SK-N-SH treated with all-trans-retinoic acid at 6 μM for 48 hours (cell line): ENCODE measurements at regions not wholly inside any gene's neighbourhood (a gene's known extent, or its start where the extent isn't known, plus 50 kb on each side); places are given as distances from the start of the nearest gene placed in this dataset.

Experiments
- ATAC-seq: fragments of 200-7000 bp; cut with Tn5 transposase; 3 replicates; pipeline ENCODE4 v1.9.1; 2020; ENCODE audit warnings: mild to moderate bottlenecking, moderate library complexity
- ARNTL ChIP-seq: fragments of 450-650 bp; formaldehyde crosslinking; IDR thresholded peaks from 2 replicates; pipeline ENCODE4 v1.5.0; 2020; ENCODE audit warnings: low read depth, mild to moderate bottlenecking, moderate library complexity, borderline replicate concordance
- BACH2 ChIP-seq: fragments of 250-450 bp; sonication (Bioruptor Pico); IDR thresholded peaks from 2 replicates; pipeline ENCODE4 v1.9.0; 2021; ENCODE audit warnings: mild to moderate bottlenecking, borderline replicate concordance
- CSDC2 ChIP-seq: fragments of 250-450 bp; sonication (Bioruptor Pico); IDR thresholded peaks from 2 replicates; pipeline ENCODE4 v1.5.0; 2020; ENCODE audit warnings: mild to moderate bottlenecking, moderate library complexity
- ESRRG ChIP-seq: fragments of 250-450 bp; sonication (Bioruptor Pico); IDR thresholded peaks from 2 replicates; pipeline ENCODE4 v1.6.1; 2021; ENCODE audit warnings: mild to moderate bottlenecking
- GLIS3 ChIP-seq: fragments of 250-450 bp; sonication (Bioruptor Pico); IDR thresholded peaks from 2 replicates; pipeline ENCODE4 v1.5.0; 2020; ENCODE audit warnings: mild to moderate bottlenecking, moderate library complexity
- ISL1 ChIP-seq: fragments of 250-450 bp; sonication (Bioruptor Pico); IDR thresholded peaks from 2 replicates; pipeline ENCODE4 v2.1.2; 2022; ENCODE audit warnings: mild to moderate bottlenecking, moderate library complexity
- OSR1 ChIP-seq: fragments of 250-450 bp; sonication (Bioruptor Pico); IDR thresholded peaks from 2 replicates; pipeline ENCODE4 v1.8.0; 2022; ENCODE audit warnings: moderate library complexity, mild to moderate bottlenecking, inconsistent platforms
- PPARA ChIP-seq: fragments of 250-450 bp; sonication (Bioruptor Pico); IDR thresholded peaks from 2 replicates; pipeline ENCODE4 v1.5.0; 2020; ENCODE audit warnings: mild to moderate bottlenecking, borderline replicate concordance
- RARB ChIP-seq: fragments of 250-450 bp; sonication (Bioruptor Pico); IDR thresholded peaks from 2 replicates; pipeline ENCODE4 v1.8.0; 2021; ENCODE audit warnings: mild to moderate bottlenecking, moderate library complexity
- SNAI2 ChIP-seq: fragments of 250-450 bp; sonication (Bioruptor Pico); IDR thresholded peaks from 2 replicates; pipeline ENCODE4 v1.5.0; 2020; ENCODE audit warnings: mild to moderate bottlenecking, moderate library complexity
- TCF4 ChIP-seq: fragments of 250-450 bp; sonication (Bioruptor Pico); IDR thresholded peaks from 2 replicates; pipeline ENCODE4 v1.8.0; 2021; ENCODE audit warnings: mild to moderate bottlenecking, moderate library complexity, borderline replicate concordance
- TOX ChIP-seq: fragments of 250-450 bp; sonication (Bioruptor Pico); IDR thresholded peaks from 2 replicates; pipeline ENCODE4 v1.8.0; 2021; ENCODE audit warnings: mild to moderate bottlenecking, moderate library complexity, borderline replicate concordance
- ZC3H10 ChIP-seq: fragments of 250-450 bp; sonication (Bioruptor Pico); IDR thresholded peaks from 2 replicates; pipeline ENCODE4 v1.5.1; 2021; ENCODE audit warnings: mild to moderate bottlenecking, moderate library complexity
- ZFP3 ChIP-seq: fragments of 250-450 bp; sonication (Bioruptor Pico); IDR thresholded peaks from 2 replicates; pipeline ENCODE4 v1.5.0; 2020; ENCODE audit warnings: mild to moderate bottlenecking, moderate library complexity
- ZFP30 ChIP-seq: fragments of 450-650 bp; formaldehyde crosslinking; IDR thresholded peaks from 2 replicates; pipeline ENCODE4 v1.5.0; 2022; ENCODE audit warnings: mild to moderate bottlenecking, moderate library complexity
- ZNF565 ChIP-seq: fragments of 450-650 bp; formaldehyde crosslinking; conservative IDR thresholded peaks from 2 replicates; pipeline ENCODE4 v1.5.0; 2020; ENCODE audit warnings: low read depth, mild to moderate bottlenecking, moderate library complexity
- ZNF70 ChIP-seq: fragments of 450-650 bp; formaldehyde crosslinking; IDR thresholded peaks from 2 replicates; pipeline ENCODE4 v1.5.0; 2020; ENCODE audit warnings: mild to moderate bottlenecking, moderate library complexity
- ZNF8 ChIP-seq: fragments of 450-650 bp; formaldehyde crosslinking; IDR thresholded peaks from 2 replicates; pipeline ENCODE4 v1.5.0; 2020; ENCODE audit warnings: mild to moderate bottlenecking, moderate library complexity
- TF ChIP-seq, protein P1 (sequence below): fragments of 250-450 bp; sonication (Bioruptor Pico); IDR thresholded peaks from 2 replicates; pipeline ENCODE4 v1.5.1; 2021; ENCODE audit warnings: mild to moderate bottlenecking, moderate library complexity
- TF ChIP-seq, protein P2 (sequence below): fragments of 250-450 bp; sonication (Bioruptor Pico); IDR thresholded peaks from 2 replicates; pipeline ENCODE4 v1.8.0; 2021; ENCODE audit warnings: low read depth, mild to moderate bottlenecking, moderate library complexity, borderline replicate concordance
- TF ChIP-seq, protein P3 (sequence below): fragments of 250-450 bp; sonication (Bioruptor Pico); IDR thresholded peaks from 2 replicates; pipeline ENCODE4 v1.5.0; 2020; ENCODE audit warnings: mild to moderate bottlenecking, moderate library complexity
- TF ChIP-seq, protein P4 (sequence below): fragments of 250-450 bp; sonication (Bioruptor Pico); IDR thresholded peaks from 2 replicates; pipeline ENCODE4 v1.8.0; 2020; ENCODE audit warnings: mild to moderate bottlenecking, moderate library complexity, borderline replicate concordance
- TF ChIP-seq, protein P5 (sequence below): fragments of 250-450 bp; sonication (Bioruptor Pico); IDR thresholded peaks from 2 replicates; pipeline ENCODE4 v1.5.1; 2020; ENCODE audit warnings: low read depth, mild to moderate bottlenecking, moderate library complexity

DNA sequence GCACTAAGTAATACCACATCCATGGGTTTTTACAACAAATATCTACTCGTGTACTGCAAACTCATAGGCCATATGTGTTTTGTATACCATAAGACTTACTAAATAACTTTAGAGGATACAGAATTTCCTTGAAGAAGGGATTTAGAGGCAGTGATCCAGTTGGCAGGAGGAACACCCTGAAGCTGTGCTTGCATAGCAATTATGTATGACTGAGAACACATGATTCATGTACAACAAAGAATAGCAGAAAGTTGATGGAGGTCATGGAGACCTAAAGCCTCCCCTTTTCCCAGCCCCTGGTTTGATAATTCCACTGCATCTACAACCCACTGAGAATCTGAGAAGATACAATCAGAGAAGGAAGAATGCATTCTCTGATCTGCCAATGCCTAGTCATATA lies 83.8 kb upstream of the PMFBP1 start:
- ATAC-seq, result no peak
- TF ChIP-seq ZNF565 (CRISPR knock-in tag), result no peak
- no peak for TF ChIP-seq ZNF8 (CRISPR knock-in tag)
- TF ChIP-seq OSR1 (CRISPR knock-in tag), result no peak
- no peak for TF ChIP-seq ESRRG (CRISPR knock-in tag)
- no peak for TF ChIP-seq CSDC2 (CRISPR knock-in tag)
- no peak for TF ChIP-seq PPARA (CRISPR knock-in tag)
- TF ChIP-seq TCF4, result no peak
- TF ChIP-seq, protein P1, sequence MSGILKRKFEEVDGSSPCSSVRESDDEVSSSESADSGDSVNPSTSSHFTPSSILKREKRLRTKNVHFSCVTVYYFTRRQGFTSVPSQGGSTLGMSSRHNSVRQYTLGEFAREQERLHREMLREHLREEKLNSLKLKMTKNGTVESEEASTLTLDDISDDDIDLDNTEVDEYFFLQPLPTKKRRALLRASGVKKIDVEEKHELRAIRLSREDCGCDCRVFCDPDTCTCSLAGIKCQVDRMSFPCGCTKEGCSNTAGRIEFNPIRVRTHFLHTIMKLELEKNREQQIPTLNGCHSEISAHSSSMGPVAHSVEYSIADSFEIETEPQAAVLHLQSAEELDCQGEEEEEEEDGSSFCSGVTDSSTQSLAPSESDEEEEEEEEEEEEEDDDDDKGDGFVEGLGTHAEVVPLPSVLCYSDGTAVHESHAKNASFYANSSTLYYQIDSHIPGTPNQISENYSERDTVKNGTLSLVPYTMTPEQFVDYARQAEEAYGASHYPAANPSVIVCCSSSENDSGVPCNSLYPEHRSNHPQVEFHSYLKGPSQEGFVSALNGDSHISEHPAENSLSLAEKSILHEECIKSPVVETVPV, result no peak
- TF ChIP-seq ZFP30, result no peak
- no peak for TF ChIP-seq SNAI2
- TF ChIP-seq GLIS3 (CRISPR knock-in tag), result no peak
- TF ChIP-seq, protein P2, sequence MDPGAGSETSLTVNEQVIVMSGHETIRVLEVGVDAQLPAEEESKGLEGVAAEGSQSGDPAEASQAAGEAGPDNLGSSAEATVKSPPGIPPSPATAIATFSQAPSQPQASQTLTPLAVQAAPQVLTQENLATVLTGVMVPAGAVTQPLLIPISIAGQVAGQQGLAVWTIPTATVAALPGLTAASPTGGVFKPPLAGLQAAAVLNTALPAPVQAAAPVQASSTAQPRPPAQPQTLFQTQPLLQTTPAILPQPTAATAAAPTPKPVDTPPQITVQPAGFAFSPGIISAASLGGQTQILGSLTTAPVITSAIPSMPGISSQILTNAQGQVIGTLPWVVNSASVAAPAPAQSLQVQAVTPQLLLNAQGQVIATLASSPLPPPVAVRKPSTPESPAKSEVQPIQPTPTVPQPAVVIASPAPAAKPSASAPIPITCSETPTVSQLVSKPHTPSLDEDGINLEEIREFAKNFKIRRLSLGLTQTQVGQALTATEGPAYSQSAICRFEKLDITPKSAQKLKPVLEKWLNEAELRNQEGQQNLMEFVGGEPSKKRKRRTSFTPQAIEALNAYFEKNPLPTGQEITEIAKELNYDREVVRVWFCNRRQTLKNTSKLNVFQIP (CRISPR knock-in tag), result no peak
- TF ChIP-seq ISL1 (CRISPR knock-in tag), result no peak
- TF ChIP-seq TOX (CRISPR knock-in tag), result no peak
- TF ChIP-seq, protein P3, sequence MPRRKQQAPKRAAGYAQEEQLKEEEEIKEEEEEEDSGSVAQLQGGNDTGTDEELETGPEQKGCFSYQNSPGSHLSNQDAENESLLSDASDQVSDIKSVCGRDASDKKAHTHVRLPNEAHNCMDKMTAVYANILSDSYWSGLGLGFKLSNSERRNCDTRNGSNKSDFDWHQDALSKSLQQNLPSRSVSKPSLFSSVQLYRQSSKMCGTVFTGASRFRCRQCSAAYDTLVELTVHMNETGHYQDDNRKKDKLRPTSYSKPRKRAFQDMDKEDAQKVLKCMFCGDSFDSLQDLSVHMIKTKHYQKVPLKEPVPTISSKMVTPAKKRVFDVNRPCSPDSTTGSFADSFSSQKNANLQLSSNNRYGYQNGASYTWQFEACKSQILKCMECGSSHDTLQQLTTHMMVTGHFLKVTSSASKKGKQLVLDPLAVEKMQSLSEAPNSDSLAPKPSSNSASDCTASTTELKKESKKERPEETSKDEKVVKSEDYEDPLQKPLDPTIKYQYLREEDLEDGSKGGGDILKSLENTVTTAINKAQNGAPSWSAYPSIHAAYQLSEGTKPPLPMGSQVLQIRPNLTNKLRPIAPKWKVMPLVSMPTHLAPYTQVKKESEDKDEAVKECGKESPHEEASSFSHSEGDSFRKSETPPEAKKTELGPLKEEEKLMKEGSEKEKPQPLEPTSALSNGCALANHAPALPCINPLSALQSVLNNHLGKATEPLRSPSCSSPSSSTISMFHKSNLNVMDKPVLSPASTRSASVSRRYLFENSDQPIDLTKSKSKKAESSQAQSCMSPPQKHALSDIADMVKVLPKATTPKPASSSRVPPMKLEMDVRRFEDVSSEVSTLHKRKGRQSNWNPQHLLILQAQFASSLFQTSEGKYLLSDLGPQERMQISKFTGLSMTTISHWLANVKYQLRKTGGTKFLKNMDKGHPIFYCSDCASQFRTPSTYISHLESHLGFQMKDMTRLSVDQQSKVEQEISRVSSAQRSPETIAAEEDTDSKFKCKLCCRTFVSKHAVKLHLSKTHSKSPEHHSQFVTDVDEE (CRISPR knock-in tag), result no peak
- TF ChIP-seq ARNTL (CRISPR knock-in tag), result no peak

DNA sequence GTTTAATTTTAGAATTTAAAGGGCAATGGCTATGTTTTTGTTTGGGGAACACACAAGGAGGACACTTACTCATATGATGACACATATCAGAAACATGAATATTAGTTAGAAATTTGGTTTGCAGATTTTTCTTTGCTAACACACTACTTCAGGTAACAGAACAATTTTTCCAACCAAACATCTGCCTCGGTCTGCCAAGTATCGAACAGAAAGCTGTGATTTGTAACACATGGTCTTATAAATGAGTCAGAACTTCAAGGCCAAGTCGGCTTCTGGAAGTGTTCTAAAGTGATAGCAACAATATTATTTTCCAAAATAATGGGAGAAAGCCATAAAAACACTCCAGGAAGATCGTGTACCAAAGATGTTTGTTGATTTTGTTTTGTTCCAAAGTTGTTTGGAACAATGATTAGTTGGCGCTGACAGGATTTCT lies 75.9 kb upstream of the PMFBP1 start:
- peak; percentile 48 for ATAC-seq
- TF ChIP-seq PPARA (CRISPR knock-in tag), result no peak
- TF ChIP-seq TCF4, result no peak
- TF ChIP-seq ZNF8 (CRISPR knock-in tag), result no peak
- TF ChIP-seq BACH2, result no peak
- no peak for TF ChIP-seq ZNF565 (CRISPR knock-in tag)
- no peak for TF ChIP-seq SNAI2
- no peak for TF ChIP-seq OSR1 (CRISPR knock-in tag)
- TF ChIP-seq ISL1 (CRISPR knock-in tag), result no peak

DNA sequence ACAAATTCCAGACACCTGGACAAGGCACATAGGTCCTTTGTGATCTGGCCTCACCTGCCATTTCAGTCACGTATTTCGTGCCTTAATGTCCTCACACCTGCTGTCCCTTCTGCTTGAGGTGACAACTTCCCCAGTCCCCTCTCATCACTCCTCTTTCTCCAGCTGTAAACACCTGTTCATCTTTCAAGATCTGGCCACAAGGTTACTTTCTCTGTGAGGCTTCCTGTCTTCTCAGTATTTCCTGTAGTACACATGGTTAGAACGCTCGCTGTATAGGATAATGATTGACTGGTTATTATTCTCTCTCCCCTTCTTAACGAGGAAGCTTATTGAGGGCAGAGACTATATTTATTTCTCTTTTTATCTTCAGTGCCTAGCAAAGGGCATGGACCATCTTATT lies 74.5 kb upstream of the PMFBP1 start:
- ATAC-seq, result no peak
- TF ChIP-seq ZC3H10 (CRISPR knock-in tag), result no peak
- no peak for TF ChIP-seq SNAI2
- TF ChIP-seq, protein P3 (CRISPR knock-in tag), result no peak
- no peak for TF ChIP-seq ZNF70 (CRISPR knock-in tag)
- TF ChIP-seq, protein P4, sequence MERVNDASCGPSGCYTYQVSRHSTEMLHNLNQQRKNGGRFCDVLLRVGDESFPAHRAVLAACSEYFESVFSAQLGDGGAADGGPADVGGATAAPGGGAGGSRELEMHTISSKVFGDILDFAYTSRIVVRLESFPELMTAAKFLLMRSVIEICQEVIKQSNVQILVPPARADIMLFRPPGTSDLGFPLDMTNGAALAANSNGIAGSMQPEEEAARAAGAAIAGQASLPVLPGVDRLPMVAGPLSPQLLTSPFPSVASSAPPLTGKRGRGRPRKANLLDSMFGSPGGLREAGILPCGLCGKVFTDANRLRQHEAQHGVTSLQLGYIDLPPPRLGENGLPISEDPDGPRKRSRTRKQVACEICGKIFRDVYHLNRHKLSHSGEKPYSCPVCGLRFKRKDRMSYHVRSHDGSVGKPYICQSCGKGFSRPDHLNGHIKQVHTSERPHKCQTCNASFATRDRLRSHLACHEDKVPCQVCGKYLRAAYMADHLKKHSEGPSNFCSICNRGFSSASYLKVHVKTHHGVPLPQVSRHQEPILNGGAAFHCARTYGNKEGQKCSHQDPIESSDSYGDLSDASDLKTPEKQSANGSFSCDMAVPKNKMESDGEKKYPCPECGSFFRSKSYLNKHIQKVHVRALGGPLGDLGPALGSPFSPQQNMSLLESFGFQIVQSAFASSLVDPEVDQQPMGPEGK, result no peak
- TF ChIP-seq BACH2, result no peak
- TF ChIP-seq PPARA (CRISPR knock-in tag), result no peak
- no peak for TF ChIP-seq TOX (CRISPR knock-in tag)
- TF ChIP-seq, protein P5, sequence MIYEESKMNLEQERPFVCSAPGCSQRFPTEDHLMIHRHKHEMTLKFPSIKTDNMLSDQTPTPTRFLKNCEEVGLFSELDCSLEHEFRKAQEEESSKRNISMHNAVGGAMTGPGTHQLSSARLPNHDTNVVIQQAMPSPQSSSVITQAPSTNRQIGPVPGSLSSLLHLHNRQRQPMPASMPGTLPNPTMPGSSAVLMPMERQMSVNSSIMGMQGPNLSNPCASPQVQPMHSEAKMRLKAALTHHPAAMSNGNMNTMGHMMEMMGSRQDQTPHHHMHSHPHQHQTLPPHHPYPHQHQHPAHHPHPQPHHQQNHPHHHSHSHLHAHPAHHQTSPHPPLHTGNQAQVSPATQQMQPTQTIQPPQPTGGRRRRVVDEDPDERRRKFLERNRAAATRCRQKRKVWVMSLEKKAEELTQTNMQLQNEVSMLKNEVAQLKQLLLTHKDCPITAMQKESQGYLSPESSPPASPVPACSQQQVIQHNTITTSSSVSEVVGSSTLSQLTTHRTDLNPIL (CRISPR knock-in tag), result no peak
- no peak for TF ChIP-seq GLIS3 (CRISPR knock-in tag)
- TF ChIP-seq TCF4, result no peak
- no peak for TF ChIP-seq ISL1 (CRISPR knock-in tag)
- no peak for TF ChIP-seq ZFP3
- no peak for TF ChIP-seq ZNF8 (CRISPR knock-in tag)
- no peak for TF ChIP-seq CSDC2 (CRISPR knock-in tag)
- TF ChIP-seq, protein P2 (CRISPR knock-in tag), result no peak
- TF ChIP-seq ESRRG (CRISPR knock-in tag), result no peak
- TF ChIP-seq RARB (CRISPR knock-in tag), result no peak
- TF ChIP-seq ZFP30, result no peak
